Stimulated activated naive CD8-positive, alpha-beta T cell treated with anti-CD3 and anti-CD28 coated beads, Interleukin-15, amount 100 ng/mL, for 72 hours (primary cell): ENCODE measurements at regions not wholly inside any gene's neighbourhood (a gene's known extent, or its start where the extent isn't known, plus 50 kb on each side); places are given as distances from the start of the nearest gene placed in this dataset.
"Not testable (repeated sequence)": the region's sequence is repeated elsewhere in the genome, so short reads cannot be mapped to it uniquely, and the experiment has no call there.

Experiments used
- ATAC-seq: fragments of 150-1000 bp; cut with Tn5 transposase; 2 replicates; pipeline ENCODE4 v1.10.0; 2021; ENCODE audit warnings: mild to moderate bottlenecking, moderate library complexity
- DNase-seq, 2 donors: peaks; one replicate each; pipeline ENCODE4 v3.0.0; 2021 to 2022
- H3K27ac Mint-ChIP-seq, 2 donors: one replicate each; pipeline ENCODE4 v1.8.0; 2022; ENCODE audit warnings: mild to moderate bottlenecking in 2 of 2, mixed read lengths in 2 of 2, moderate library complexity in 2 of 2
- H3K27me3 Mint-ChIP-seq: one replicate; pipeline ENCODE4 v1.8.0; 2022; ENCODE audit warnings: mixed read lengths
- H3K4me1 Mint-ChIP-seq: one replicate; pipeline ENCODE4 v1.8.0; 2022; ENCODE audit warnings: mild to moderate bottlenecking, mixed read lengths
- H3K4me3 Mint-ChIP-seq, 2 donors: one replicate each; pipeline ENCODE4 v1.8.0; 2022; ENCODE audit warnings: mild to moderate bottlenecking in 2 of 2, mixed read lengths in 2 of 2, moderate library complexity in 1 of 2
- H3K9me3 Mint-ChIP-seq, 2 donors: one replicate each; pipeline ENCODE4 v1.8.0; 2022; ENCODE audit warnings: mixed read lengths in 2 of 2

DNA sequence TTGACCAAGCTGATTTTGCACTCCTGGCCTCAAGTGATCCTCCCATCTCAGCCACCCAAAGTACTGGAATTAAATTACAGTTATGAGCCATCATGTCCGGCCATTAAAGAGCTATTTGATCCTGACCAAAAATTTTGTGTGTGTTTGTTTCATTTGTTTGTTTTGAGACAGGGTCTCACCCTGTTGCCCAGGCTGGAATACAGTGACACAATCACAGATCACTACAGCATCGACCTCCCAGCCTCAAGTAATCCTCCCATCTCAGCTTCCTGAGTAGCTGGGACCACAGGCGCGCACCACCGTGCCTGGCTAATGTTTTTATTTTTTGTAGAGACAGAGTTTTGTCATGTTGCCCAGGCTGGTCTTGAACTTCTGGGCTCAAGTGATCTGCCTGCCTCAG is 82.9 kb upstream of the RBPJ start:
- ATAC-seq, result no peak
- Mint-ChIP-seq H3K9me3 (no peaks in the 10 kb centered on the region), H3K27ac (no peak overlapping the region), H3K4me3 (no peak overlapping the region), H3K27me3 (peaks cover 15% of the 10 kb centered on the region), H3K4me1 (peaks cover 12% of the 10 kb centered on the region)
- no peak for DNase-seq

DNA sequence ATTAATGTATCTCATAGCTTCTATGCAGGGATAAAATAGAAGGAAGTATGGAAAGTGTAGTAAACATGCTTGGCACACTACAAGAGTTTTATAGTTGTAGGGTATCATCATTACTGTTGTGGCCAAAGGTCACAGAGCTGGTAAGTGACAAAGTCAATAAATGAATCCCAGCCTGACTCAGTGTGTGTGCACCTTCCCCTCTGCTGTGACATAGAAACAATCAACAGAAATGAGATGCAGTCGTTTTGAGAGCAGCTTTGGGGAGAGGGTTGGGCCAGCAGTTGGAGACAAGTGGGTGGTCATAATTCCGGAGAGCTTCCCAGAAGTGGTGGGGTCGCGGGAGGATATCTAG is 82.4 kb upstream of the RBPJ start:
- DNase-seq (no peak), ATAC-seq (no peak)
- peaks cover 10% of the 10 kb centered on the region for H3K4me1 Mint-ChIP-seq
- H3K9me3 Mint-ChIP-seq, result no peaks in the 10 kb centered on the region
- no peak overlapping the region for H3K27ac Mint-ChIP-seq
- no peak overlapping the region for H3K4me3 Mint-ChIP-seq
- peaks cover 15% of the 10 kb centered on the region for H3K27me3 Mint-ChIP-seq

DNA sequence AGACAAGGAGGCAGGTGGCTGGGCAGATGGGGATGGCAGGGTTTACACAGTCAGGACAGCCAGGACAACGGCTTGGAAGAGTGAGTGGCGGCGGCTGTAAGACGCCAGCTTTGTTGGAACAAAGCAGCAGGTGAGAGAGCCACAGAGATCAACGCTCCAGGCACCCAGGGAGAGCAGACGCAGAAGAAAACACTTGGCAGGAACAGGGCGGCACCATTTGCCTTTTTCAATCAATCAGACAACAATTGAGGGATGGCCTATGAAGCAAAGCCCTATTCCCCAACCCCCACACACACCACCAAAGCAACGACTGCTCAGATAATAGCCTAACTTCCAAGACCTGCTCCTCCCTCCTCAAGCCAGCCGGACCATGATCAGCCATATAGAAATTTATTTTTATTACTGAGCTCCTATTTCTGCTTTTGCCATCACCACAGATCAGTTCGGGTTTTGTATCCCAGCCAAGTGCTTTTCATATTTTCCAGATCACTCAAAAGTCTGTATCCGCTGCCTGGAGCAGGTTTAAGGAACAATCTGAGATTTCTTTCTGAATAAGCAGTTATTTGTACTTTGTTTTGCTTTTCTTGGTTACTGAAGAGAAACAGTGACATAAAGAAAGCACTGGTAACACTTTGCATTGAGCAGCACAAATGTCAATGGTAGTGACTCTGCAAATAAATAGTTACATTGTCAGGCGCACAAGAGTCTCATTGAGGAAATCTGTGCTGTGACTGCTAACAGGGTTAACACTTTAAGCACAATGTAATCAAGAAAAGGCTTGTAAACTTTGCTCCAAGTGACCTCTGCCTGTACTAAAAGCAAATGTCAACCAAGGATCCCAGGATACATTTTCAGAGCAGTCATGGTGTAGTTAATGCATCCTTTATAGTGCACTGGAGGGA is 81.8 kb upstream of the RBPJ start:
- Mint-ChIP-seq H3K27ac (no peak overlapping the region), H3K4me3 (no peak overlapping the region), H3K27me3 (peaks cover 15% of the 10 kb centered on the region), H3K9me3 (no peaks in the 10 kb centered on the region), H3K4me1 (peaks cover 3% of the 10 kb centered on the region)
- DNase-seq (no peak), ATAC-seq (no peak)

DNA sequence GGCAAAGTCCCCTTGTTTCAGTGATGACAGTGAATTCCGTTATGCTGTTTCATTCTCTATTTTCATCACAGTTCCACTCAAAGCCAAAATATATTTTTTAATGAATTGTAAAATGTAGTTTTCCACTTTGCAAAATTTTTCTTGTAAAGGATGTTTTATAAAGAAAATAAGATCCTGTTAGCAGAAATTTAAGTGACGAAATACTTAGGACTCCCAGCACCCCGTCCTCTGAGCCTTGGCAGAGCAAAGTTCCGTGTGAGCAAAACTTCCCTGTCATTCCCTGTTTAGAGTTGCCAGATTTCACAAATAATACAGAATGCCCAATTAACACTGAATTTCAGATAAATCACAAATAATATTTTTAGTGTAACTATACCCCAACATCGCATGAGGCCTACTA is 81.0 kb upstream of the RBPJ start:
- Mint-ChIP-seq H3K27me3 (peaks cover 15% of the 10 kb centered on the region), H3K4me3 (no peak overlapping the region), H3K27ac (no peak overlapping the region), H3K4me1 (no peaks in the 10 kb centered on the region), H3K9me3 (no peaks in the 10 kb centered on the region)
- DNase-seq, result no peak
- ATAC-seq, result no peak

DNA sequence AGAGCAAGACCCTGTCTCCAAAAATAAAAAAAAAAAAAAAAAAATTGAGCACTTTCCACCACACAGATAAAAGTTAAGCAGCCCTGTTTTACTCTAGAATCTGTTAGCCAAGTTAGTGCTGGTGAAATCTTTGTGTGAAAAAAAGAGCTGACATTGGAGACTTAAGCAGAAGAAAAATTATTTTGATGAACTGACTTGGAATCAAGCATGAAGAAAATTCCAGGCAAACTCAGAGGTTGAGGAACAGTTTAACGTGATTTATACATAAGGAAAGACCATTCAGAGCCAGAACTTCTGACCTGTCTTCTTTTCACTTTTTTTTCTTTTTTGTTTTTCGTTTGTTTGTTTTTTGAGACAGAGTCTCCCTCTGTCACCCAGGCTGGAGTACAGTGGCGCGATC is 79.6 kb upstream of the RBPJ start:
- H3K27me3 Mint-ChIP-seq, result peaks cover 15% of the 10 kb centered on the region

DNA sequence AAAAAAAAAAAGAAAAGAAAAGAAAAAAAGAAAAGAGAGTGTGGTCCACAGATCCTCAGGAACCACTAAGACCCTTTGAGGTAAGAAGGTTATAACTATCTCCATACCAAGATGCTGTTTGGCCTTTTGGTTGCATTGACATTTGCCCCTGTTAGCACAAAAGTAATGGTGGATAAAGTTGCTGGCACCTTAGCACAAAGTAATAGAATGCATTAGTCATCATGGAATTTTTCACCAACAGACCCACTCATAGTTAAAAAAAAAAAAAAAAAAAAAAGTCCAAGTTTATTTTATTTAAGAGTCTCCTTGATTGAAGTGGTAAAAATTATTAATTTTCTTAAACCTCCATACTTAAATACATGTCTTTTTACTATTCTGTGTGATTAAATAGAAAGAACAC is 78.4 kb upstream of the RBPJ start:
- no peak for ATAC-seq
- Mint-ChIP-seq H3K4me1 (no peaks in the 10 kb centered on the region), H3K4me3 (no peak overlapping the region), H3K9me3 (no peaks in the 10 kb centered on the region), H3K27ac (no peak overlapping the region), H3K27me3 (peaks cover 15% of the 10 kb centered on the region)
- DNase-seq, result no peak

More for the DNA sequence above, 79.6 kb upstream of the RBPJ start:
- Mint-ChIP-seq H3K27ac (no peak overlapping the region), H3K4me1 (no peaks in the 10 kb centered on the region), H3K4me3 (no peak overlapping the region), H3K9me3 (no peaks in the 10 kb centered on the region)
- DNase-seq (no peak), ATAC-seq (no peak)

DNA sequence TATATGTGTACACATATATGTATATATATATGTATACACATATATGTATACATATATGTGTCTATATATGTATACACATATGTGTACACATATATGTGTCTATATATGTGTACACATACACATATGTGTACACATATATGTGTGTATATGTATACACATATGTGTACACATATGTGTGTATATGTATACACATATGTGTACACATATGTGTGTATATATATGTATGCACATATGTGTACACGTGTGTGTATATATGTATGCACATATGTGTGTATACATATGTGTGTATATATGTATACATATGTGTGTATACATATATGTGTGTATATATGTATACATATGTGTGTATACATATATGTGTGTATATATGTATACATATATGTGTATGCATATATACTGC is 76.7 kb upstream of the RBPJ start:
- H3K9me3 Mint-ChIP-seq, H3K27me3 Mint-ChIP-seq, DNase-seq, ATAC-seq, H3K4me1 Mint-ChIP-seq, H3K27ac Mint-ChIP-seq, H3K4me3 Mint-ChIP-seq: not testable (repeated sequence)

DNA sequence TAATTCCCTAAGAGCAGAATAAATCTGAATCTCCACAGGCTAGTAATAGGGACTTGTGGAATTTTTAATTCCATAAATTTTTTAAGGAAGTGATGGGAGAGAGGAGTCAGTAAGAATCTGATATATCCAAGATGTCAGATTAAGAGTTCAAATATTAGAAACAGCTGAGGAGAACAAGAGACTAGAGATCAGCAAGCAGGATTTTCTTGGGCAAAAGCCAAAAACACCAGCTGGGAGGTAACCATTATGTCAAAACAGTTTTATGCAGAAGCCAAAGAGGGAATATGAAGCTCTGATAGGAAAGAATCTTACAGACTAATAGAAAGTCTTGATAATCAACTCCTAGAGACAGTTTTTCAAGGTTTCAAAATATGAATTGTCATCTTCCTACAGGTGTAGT is 72.2 kb upstream of the RBPJ start:
- ATAC-seq, result no peak
- no peak overlapping the region for H3K27ac Mint-ChIP-seq
- H3K27me3 Mint-ChIP-seq, result peaks cover 8% of the 10 kb centered on the region
- H3K4me1 Mint-ChIP-seq, result peaks cover 5% of the 10 kb centered on the region
- H3K4me3 Mint-ChIP-seq, result no peak overlapping the region
- no peaks in the 10 kb centered on the region for H3K9me3 Mint-ChIP-seq
- no peak for DNase-seq

DNA sequence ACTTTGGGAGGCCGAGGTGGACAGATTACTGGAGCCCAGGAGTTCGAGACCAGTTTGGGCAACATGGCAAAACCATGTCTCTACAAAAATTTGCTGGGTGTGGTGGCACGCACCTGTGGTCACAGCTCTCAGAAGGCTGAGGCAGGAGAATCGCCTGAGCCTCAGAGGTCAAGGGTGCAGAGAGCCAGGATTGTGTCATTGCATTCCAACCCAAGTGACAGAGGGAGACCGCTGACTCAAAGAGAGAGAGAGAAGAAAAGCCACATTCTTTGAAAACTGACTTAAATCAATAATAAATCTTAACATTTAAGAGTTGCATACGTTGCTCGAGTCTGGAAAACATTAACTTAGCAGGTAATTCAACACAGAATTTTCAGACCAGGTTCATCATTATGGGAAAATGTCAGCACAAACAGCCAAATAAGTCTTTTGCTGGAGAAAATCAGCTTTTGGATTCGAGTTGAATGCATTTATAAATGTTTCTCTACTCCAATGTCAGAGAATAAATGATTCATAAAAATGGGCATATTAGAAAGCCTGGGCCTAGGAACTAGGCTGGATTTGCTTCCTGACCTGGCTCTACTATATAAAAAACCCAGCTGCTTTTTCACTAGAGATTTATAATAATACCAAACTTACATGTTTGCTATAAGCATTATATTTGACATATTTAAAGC is 68.3 kb upstream of the RBPJ start:
- DNase-seq (no peak), ATAC-seq (peak; percentile 56)
- Mint-ChIP-seq H3K4me1 (peaks cover 5% of the 10 kb centered on the region), H3K27ac (no peak overlapping the region), H3K27me3 (peaks cover 8% of the 10 kb centered on the region), H3K9me3 (no peaks in the 10 kb centered on the region), H3K4me3 (no peak overlapping the region)

DNA sequence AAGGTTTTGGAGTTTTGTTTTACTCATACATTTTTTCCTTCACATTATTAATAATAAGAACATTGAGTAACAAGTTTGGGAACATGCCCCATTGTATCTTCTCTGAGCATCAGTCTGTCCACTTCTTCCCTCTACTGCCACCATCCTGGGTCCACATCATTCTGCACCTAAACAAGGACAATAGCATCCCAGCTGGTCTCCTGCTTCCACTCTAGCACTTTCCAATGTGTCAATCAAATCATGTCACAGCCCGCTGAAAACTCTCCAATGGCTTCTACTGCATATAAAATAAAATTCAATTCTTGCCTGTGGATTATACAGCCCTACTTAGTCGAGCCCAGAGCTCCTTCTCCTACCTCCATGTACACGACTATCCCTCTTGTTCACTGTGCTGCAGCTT is 66.8 kb upstream of the RBPJ start:
- no peak for DNase-seq
- no peak overlapping the region for H3K27ac Mint-ChIP-seq
- peaks cover 5% of the 10 kb centered on the region for H3K4me1 Mint-ChIP-seq
- H3K4me3 Mint-ChIP-seq, result no peak overlapping the region
- ATAC-seq, result no peak
- H3K27me3 Mint-ChIP-seq, result peaks cover 8% of the 10 kb centered on the region
- no peaks in the 10 kb centered on the region for H3K9me3 Mint-ChIP-seq

DNA sequence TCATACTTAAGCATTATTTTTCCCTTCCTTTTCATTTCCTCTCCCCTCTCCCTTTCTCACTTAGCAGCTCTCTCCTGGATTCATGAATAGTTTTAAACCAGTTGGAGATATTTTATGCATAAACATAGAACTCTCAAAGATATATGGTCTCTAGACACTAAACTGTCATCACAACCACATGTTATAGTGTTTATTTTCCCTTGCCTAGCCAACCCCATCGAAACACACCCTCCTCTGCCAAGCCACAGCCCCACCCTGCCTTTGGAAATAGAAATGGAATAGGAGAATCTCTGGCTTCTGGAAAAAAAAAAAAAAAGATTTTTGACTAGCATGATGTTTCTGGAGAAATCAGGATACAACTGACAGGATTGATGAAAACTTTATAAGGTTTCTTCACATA is 64.8 kb upstream of the RBPJ start:
- Mint-ChIP-seq H3K27ac (no peak overlapping the region), H3K27me3 (peaks cover 7% of the 10 kb centered on the region), H3K4me3 (no peak overlapping the region), H3K9me3 (no peaks in the 10 kb centered on the region), H3K4me1 (peaks cover 5% of the 10 kb centered on the region)
- ATAC-seq, result no peak
- DNase-seq, result no peak

DNA sequence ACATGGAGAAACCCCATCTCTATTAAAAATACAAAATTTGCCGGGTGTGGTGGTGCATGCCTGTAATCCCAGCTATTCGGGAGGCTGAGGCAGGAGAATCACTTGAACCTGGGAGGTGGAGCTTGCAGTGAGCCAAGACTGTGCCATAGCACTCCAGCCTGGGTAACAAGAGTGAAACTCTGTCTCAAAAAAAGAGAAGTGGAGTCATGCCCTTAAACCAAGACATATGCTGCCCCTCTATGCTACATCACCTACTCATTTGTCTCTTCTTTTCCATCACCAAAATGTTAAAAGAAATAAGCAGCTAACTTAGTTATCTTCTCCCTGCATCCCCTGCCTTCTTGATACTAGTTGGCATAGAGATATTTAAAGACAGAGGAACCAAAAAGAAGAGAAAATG is 63.4 kb upstream of the RBPJ start:
- H3K27me3 Mint-ChIP-seq, result peaks cover 15% of the 10 kb centered on the region
- H3K4me1 Mint-ChIP-seq, H3K9me3 Mint-ChIP-seq, ATAC-seq, DNase-seq, H3K4me3 Mint-ChIP-seq, H3K27ac Mint-ChIP-seq: not testable (repeated sequence)

DNA sequence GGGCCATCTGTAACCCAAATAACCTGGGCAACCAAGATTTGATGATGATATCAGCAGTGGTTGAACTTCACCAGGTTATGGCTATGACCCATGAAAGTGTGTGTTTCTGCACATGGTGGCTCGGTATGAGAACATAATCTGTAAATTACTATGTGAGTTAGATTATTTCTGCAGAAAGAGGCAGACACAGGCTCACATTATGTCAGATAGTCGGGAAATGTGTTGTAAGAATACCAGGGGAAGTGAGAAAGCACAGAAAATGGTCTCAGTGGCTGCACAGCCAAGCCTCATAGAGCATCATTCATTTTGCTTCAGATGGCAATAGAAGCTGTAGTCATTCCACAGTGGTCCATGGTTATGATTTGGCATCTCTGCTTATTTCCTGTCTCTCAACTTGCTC is 63.0 kb upstream of the RBPJ start:
- Mint-ChIP-seq H3K27ac (no peak overlapping the region), H3K4me1 (no peaks in the 10 kb centered on the region), H3K4me3 (no peak overlapping the region), H3K27me3 (peaks cover 19% of the 10 kb centered on the region), H3K9me3 (peaks cover 0 to 6% of the 10 kb centered on the region in 2 donors)
- DNase-seq (no peak), ATAC-seq (no peak)

DNA sequence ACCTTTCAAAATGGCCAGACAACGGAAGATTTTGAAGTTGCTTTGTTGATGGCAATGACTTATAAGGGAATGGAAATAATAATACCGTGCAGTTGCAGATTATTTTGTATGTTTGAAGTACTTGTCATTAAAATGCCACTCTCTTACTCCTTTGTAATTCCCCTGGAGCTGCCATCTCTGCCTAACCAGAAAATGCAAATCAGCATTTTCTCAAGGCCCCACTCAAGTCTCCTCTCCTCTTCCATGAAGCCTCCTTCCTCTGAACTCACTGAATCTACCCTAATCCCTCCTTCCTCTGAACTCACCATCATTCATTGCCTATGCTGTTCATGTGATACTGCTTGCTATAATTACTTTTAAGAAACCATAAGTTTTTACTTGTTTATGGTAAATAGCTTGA is 60.2 kb upstream of the RBPJ start:
- Mint-ChIP-seq H3K4me3 (no peak overlapping the region), H3K4me1 (no peaks in the 10 kb centered on the region), H3K9me3 (peaks cover 4 to 8% of the 10 kb centered on the region in 2 donors), H3K27ac (no peak overlapping the region), H3K27me3 (peaks cover 32% of the 10 kb centered on the region)
- no peak for DNase-seq
- no peak for ATAC-seq

DNA sequence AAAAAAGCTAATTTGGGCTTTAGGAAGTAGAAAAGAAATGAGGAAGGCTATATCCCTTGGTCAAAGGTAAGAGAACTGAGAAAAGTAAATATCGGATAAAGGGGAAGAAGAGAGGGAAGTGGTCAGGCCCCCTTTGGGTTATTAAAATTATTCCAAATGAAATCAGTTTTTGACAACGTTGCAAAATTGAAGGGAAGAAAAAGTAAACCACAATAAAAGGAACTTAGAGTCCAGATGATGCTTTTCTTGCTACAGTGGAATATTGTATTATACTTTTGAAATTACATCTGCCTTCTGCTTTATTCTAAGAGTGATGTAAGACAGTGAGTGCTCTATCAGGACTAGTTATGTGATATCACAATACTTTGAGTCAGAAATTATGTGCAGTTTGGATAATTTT is 59.4 kb upstream of the RBPJ start:
- no peak for ATAC-seq
- H3K4me1 Mint-ChIP-seq, result no peaks in the 10 kb centered on the region
- H3K4me3 Mint-ChIP-seq, result no peak overlapping the region
- H3K27ac Mint-ChIP-seq, result no peak overlapping the region
- no peak for DNase-seq
- H3K9me3 Mint-ChIP-seq, result peaks cover 4 to 8% of the 10 kb centered on the region in 2 donors
- H3K27me3 Mint-ChIP-seq, result peaks cover 35% of the 10 kb centered on the region

DNA sequence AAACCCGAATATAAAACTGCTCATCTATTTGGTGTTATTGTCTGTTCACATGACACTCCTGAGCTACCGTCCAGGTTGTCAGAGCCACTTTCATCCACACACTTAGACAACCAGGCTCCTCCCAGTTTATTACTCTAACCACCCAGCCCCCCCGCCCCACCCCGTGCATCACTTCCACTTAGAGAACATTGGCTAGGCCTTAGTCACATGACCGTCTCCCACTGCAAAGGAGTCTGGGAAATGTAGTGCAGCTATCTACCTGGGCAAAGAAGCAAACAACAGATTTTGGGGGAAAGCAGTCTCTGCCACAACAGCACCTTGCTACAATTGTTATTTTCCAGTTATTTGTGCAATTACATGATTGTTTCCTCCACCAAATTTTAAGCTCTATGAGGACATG is 57.6 kb upstream of the RBPJ start:
- no peak overlapping the region for H3K4me3 Mint-ChIP-seq
- peak; percentile 23 for ATAC-seq
- no peak overlapping the region for H3K27ac Mint-ChIP-seq
- H3K27me3 Mint-ChIP-seq, result peaks cover 41% of the 10 kb centered on the region
- H3K9me3 Mint-ChIP-seq, result peaks cover 4 to 8% of the 10 kb centered on the region in 2 donors
- DNase-seq, result no peak
- peaks cover under 1% of the 10 kb centered on the region for H3K4me1 Mint-ChIP-seq
